ENCODE measurements at regions not wholly inside any gene's neighbourhood (a gene's known extent, or its start where the extent isn't known, plus 50 kb on each side); places are given as distances from the start of the nearest gene placed in this dataset.

- TF ChIP-seq CHD7 (IDR thresholded peaks at IDR 0.05; ENCODE audit: insufficient replicate concordance, low read length) (no peak), TAF1 (IDR thresholded peaks at IDR 0.05; ENCODE audit: low read depth, low read length) (no peak), SP4 (IDR thresholded peaks at IDR 0.05; ENCODE audit: low read length) (no peak), USF2 (IDR thresholded peaks at IDR 0.05; ENCODE audit: low read length) (no peak), YY1 (IDR thresholded peaks at IDR 0.05; ENCODE audit: low read depth, low read length) (no peak), ZNF274 (IDR thresholded peaks at IDR 0.05; ENCODE audit: borderline replicate concordance, extremely low read depth, low read length) (no peak), RFX5 (IDR thresholded peaks at IDR 0.05; ENCODE audit: borderline replicate concordance, low read depth, low read length) (no peak), BCL11A (IDR thresholded peaks at IDR 0.05; ENCODE audit: low read depth in 2 of 2, low read length in 2 of 2) (no peak)
Measured at GRCh38 chr2:74738586-74738985, 84.5 kb downstream of the SEMA4F start (continued).

Data from H1 (cell line).